B cell (primary cell): ENCODE measurements at regions not wholly inside any gene's neighbourhood (a gene's known extent, or its start where the extent isn't known, plus 50 kb on each side); places are given as distances from the start of the nearest gene placed in this dataset.

ENCODE experiments used
- CTCF ChIP-seq: fragments of 200-600 bp; IDR thresholded peaks from one replicate; pipeline ENCODE4 v1.8.0; 2022; ENCODE audit warnings: antibody characterized with exemption, mild to moderate bottlenecking
- EZH2 ChIP-seq: IDR thresholded peaks from 2 replicates; pipeline ENCODE4 v1.6.1; 2012; ENCODE audit warnings: borderline replicate concordance, low read depth, mild to moderate bottlenecking, moderate library complexity, low read length; ENCODE audit not compliant: insufficient read depth, poor library complexity, severe bottlenecking

- TF ChIP-seq CTCF: no peak
- no peak for TF ChIP-seq EZH2
These were observed 927.2 kb upstream of the AUTS2 start for GRCh38 chr7:68671046-68671445.
